Testis (tissue), 2 donors: ENCODE measurements at regions not wholly inside any gene's neighbourhood (a gene's known extent, or its start where the extent isn't known, plus 50 kb on each side); places are given as distances from the start of the nearest gene placed in this dataset.

ENCODE experiments used
- DNase-seq: peaks from one replicate; pipeline ENCODE4 v3.0.0-alpha.2; 2019
- H3K27ac ChIP-seq, 2 donors: fragments of 200-600 bp; sonication (generic); one replicate each; pipeline ENCODE4 v1.5.1; 2019
- H3K27me3 ChIP-seq: fragments of 200-600 bp; sonication (generic); one replicate; pipeline ENCODE4 v1.5.1; 2019
- H3K36me3 ChIP-seq: fragments of 200-600 bp; sonication (generic); one replicate; pipeline ENCODE4 v1.5.1; 2017; ENCODE audit warnings: low read depth; ENCODE audit errors: missing control alignments
- H3K4me1 ChIP-seq: fragments of 200-600 bp; sonication (generic); one replicate; pipeline ENCODE4 v1.5.1; 2019
- H3K4me3 ChIP-seq, 2 donors: fragments of 200-600 bp; sonication (generic); one replicate each; pipeline ENCODE4 v1.5.1; 2017 to 2019
- H3K9me3 ChIP-seq: fragments of 200-600 bp; sonication (generic); one replicate; pipeline ENCODE4 v1.5.1; 2017
- POLR2A ChIP-seq: fragments of 450-650 bp; IDR thresholded peaks from one replicate; pipeline ENCODE4 v1.6.1; 2017; ENCODE audit warnings: antibody characterized with exemption, mild to moderate bottlenecking, moderate library complexity
- WGBS, 2 donors: methylation state at CpG; one replicate each; pipeline ENCODE4 v1.1.5; 2018; 5-methylcytosine and 5-hydroxymethylcytosine counted together
- intact Hi-C: fragments of 100-400 bp; cut with DNase I; formaldehyde crosslinking; loops from one replicate; pipeline ENCODE4 v1.15.1; 2023; ENCODE audit warnings: low total_unique reads
- TF ChIP-seq, protein P1 (sequence below), 3 experiments: fragments of 450-650 bp in 2 of 3; fragments of 200-600 bp in 1 of 3; sonication (generic) in 1 of 3; IDR thresholded peaks; one replicate each; pipeline ENCODE4 v1.5.1; 2016 to 2019; ENCODE audit warnings: antibody characterized with exemption in 3 of 3, mild to moderate bottlenecking in 2 of 3, moderate library complexity in 1 of 3

DNA sequence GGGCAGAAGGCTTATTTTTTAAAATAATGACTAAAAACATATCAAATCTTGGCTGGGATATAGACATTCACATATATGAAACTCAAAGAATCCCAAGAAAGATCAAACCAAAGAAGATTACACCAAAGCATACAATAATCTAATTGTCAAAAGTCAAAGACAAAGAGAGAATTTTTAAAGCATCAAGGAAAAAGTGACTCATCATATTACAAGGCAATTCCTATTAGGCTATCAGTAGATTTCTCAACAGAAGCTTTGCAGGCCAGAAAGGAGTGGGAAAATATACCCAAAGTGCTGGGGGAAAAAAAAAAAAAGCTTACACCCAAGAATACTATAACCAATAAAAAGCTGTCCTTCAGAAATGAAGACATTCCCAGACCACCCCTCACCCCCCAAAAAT lies 375.6 kb downstream of the BRINP2 start:
- intact Hi-C loops: no loop called here
- Histone ChIP-seq H3K27me3 (no peaks in the 10 kb centered on the region), H3K4me3 (no peak overlapping the region), H3K9me3 (no peaks in the 10 kb centered on the region), H3K36me3 (no peaks in the 10 kb centered on the region), H3K4me1 (no peaks in the 10 kb centered on the region), H3K27ac (no peak overlapping the region)
- DNase-seq: no peak
- TF ChIP-seq, protein P1, sequence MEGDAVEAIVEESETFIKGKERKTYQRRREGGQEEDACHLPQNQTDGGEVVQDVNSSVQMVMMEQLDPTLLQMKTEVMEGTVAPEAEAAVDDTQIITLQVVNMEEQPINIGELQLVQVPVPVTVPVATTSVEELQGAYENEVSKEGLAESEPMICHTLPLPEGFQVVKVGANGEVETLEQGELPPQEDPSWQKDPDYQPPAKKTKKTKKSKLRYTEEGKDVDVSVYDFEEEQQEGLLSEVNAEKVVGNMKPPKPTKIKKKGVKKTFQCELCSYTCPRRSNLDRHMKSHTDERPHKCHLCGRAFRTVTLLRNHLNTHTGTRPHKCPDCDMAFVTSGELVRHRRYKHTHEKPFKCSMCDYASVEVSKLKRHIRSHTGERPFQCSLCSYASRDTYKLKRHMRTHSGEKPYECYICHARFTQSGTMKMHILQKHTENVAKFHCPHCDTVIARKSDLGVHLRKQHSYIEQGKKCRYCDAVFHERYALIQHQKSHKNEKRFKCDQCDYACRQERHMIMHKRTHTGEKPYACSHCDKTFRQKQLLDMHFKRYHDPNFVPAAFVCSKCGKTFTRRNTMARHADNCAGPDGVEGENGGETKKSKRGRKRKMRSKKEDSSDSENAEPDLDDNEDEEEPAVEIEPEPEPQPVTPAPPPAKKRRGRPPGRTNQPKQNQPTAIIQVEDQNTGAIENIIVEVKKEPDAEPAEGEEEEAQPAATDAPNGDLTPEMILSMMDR (IDR thresholded peaks at IDR 0.05): no peak
- TF ChIP-seq POLR2A: no peak

DNA sequence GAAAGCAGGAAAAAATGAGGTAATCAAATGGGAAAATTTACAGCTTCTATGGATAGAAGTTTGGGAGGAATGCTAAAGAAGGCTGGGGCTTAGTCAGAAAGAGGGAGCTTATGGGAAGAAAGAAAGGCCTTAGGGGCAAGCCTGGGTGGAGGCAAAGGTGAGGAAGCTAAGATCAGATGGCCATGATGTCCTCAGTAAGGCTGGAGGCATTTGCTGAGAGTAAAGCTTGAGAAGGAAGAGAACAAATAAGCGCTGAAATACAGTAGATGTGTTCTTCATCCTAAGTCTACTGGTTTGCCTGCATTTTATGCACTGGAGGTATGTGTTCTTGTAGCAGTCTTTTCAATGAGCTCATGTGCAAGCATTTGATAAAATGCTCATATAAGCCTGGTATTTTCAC lies 355.4 kb downstream of the BRINP2 start:
- TF ChIP-seq, protein P1 (IDR thresholded peaks at IDR 0.05): no peak
- no peak for TF ChIP-seq POLR2A
- Histone ChIP-seq H3K27ac (no peak overlapping the region), H3K9me3 (no peaks in the 10 kb centered on the region), H3K27me3 (no peaks in the 10 kb centered on the region), H3K36me3 (no peaks in the 10 kb centered on the region), H3K4me1 (no peaks in the 10 kb centered on the region), H3K4me3 (no peak overlapping the region)
- intact Hi-C loops: no loop called here
- WGBS, 2 donors: 96% methylated on average over 1 of the region's 1 CpG
- no peak for DNase-seq

DNA sequence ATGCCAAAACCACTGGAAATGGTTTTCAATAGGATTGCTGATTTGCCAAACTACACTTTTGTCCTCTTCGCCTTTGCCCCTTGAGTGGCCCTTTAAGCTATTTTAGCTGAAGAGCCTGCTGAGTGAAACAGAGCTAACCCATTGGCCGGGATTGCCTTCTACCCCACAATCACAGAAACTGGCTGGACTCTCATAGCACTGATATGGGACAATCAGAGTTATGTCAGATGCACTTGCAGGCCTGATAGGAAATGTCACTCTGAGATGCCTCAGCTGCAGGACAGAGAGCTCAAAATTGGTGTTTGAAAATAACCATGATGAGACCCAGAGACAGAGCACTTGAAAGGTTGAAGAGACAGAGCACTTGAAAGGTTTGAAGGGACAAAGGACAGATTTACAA lies 354.4 kb downstream of the BRINP2 start:
- Histone ChIP-seq H3K27me3 (no peaks in the 10 kb centered on the region), H3K4me1 (no peaks in the 10 kb centered on the region), H3K9me3 (no peaks in the 10 kb centered on the region), H3K27ac (no peak overlapping the region), H3K36me3 (no peaks in the 10 kb centered on the region), H3K4me3 (no peak overlapping the region)
- intact Hi-C loops: no loop called here
- WGBS, 2 donors: 76 to 89% methylated on average over 2 of the region's 2 CpGs
- TF ChIP-seq POLR2A: no peak
- no peak for DNase-seq

DNA sequence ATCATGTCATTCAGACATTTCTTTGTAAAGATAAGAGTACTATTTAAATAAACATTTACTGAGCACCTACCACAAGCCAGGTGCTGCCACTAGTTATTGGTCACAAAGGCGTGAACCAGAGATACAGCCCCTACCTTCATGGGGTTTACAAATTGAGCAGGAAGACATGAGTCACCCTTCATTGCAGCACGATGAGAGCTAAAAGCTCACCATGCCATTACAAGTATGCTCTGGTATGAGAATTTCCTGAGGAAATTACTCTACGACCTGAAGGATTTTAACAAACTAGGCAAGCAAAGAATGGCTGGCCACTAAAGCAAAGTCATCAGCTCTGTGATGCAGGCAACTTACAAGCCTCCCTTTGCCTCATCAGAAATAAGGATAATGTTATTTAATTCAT lies 346.8 kb downstream of the BRINP2 start:
- 74 to 82% methylated on average over 3 of the region's 3 CpGs for WGBS, 2 donors
- Histone ChIP-seq H3K36me3 (no peaks in the 10 kb centered on the region), H3K27ac (no peak overlapping the region), H3K4me1 (no peaks in the 10 kb centered on the region), H3K27me3 (no peaks in the 10 kb centered on the region), H3K9me3 (no peaks in the 10 kb centered on the region), H3K4me3 (no peak overlapping the region)
- DNase-seq: no peak
- no peak for TF ChIP-seq POLR2A
- TF ChIP-seq, protein P1 (IDR thresholded peaks at IDR 0.05): no peak
- intact Hi-C loops: no loop called here

DNA sequence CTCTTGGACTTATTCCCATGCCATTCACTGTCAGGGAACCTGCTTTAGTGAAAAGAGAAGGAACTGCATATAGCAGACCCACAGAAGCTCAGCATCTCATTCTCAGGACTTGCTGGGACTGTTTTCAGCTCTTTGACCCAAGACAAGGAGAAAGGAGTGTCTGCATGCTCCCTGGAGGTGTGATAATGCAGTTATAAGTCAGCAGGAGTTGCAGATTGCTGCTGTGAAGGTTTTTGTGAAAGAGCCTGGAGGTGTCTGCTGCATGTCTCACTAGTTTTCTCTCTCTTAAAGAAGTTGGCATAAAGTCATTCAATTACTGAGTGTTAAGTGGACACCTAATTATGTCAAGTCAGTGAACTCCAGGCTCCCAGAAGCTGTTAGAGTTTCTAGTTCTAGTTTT lies 343.4 kb downstream of the BRINP2 start:
- H3K36me3 ChIP-seq: no peaks in the 10 kb centered on the region

More for the DNA sequence above, 343.4 kb downstream of the BRINP2 start:
- TF ChIP-seq, protein P1 (IDR thresholded peaks at IDR 0.05): no peak
- no peak for TF ChIP-seq POLR2A
- no peak for DNase-seq
- Histone ChIP-seq H3K27me3 (no peaks in the 10 kb centered on the region), H3K27ac (no peak overlapping the region), H3K4me3 (no peak overlapping the region), H3K4me1 (no peaks in the 10 kb centered on the region), H3K9me3 (no peaks in the 10 kb centered on the region)
- intact Hi-C loops: no loop called here
